AG04450 (cell line): ENCODE measurements at regions not wholly inside any gene's neighbourhood (a gene's known extent, or its start where the extent isn't known, plus 50 kb on each side); places are given as distances from the start of the nearest gene placed in this dataset.

Source experiments
- CTCF ChIA-PET: fragments of 300-600, 350-600 bp; formaldehyde crosslinking; extraction: SDS; loops from one replicate; lab custom pipeline; 2022; ENCODE audit warnings: antibody characterized with exemption, inconsistent platforms; lab: Charles Lee
- POLR2A ChIA-PET: fragments of 350-600 bp; formaldehyde crosslinking; extraction: SDS; loops from one replicate; lab custom pipeline; 2021; ENCODE audit warnings: antibody characterized with exemption, inconsistent platforms; lab: Yijun Ruan, JAX
- DNase-seq: peaks from one replicate; pipeline ENCODE4 v3.0.0-alpha.2; 2011; ENCODE audit warnings: low read depth, low spot score
- H3K27ac ChIP-seq: one replicate; pipeline ENCODE4 v1.5.1; 2012; ENCODE audit warnings: low read depth, low read length, control low read depth
- H3K27me3 ChIP-seq: one replicate; pipeline ENCODE4 v1.6.0; 2012; ENCODE audit warnings: low read length; ENCODE audit not compliant: control insufficient read depth, insufficient read depth
- H3K4me3 ChIP-seq: 2 replicates; pipeline ENCODE4 v1.5.1; 2011; ENCODE audit warnings: mild to moderate bottlenecking, low read depth, low read length, control low read depth
- H3K9me3 ChIP-seq: 2 replicates; pipeline ENCODE4 v1.5.1; 2012; ENCODE audit warnings: low read length; ENCODE audit not compliant: control insufficient read depth, insufficient read depth
- TF ChIP-seq, protein P1 (sequence below): IDR thresholded peaks from 2 replicates; pipeline ENCODE4 v1.5.1; 2011; ENCODE audit warnings: low read depth, low read length, control low read depth, inconsistent platforms

GRCh38 chr14:94989417-94989816 is 167.9 kb downstream of the DICER1 start:
- POLR2A ChIA-PET, result no interaction called here
- TF ChIP-seq, protein P1, sequence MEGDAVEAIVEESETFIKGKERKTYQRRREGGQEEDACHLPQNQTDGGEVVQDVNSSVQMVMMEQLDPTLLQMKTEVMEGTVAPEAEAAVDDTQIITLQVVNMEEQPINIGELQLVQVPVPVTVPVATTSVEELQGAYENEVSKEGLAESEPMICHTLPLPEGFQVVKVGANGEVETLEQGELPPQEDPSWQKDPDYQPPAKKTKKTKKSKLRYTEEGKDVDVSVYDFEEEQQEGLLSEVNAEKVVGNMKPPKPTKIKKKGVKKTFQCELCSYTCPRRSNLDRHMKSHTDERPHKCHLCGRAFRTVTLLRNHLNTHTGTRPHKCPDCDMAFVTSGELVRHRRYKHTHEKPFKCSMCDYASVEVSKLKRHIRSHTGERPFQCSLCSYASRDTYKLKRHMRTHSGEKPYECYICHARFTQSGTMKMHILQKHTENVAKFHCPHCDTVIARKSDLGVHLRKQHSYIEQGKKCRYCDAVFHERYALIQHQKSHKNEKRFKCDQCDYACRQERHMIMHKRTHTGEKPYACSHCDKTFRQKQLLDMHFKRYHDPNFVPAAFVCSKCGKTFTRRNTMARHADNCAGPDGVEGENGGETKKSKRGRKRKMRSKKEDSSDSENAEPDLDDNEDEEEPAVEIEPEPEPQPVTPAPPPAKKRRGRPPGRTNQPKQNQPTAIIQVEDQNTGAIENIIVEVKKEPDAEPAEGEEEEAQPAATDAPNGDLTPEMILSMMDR, result no peak
- no peaks in the 10 kb centered on the region for H3K9me3 ChIP-seq
- DNase-seq, result no peak
- CTCF ChIA-PET, result no interaction called here
- H3K4me3 ChIP-seq, result no peak overlapping the region
- H3K27me3 ChIP-seq, result no peaks in the 10 kb centered on the region
- H3K27ac ChIP-seq, result no peak overlapping the region

- ChIA-PET POLR2A (no interaction called here), CTCF (no interaction called here)
- Histone ChIP-seq H3K27ac (no peak overlapping the region), H3K9me3 (no peaks in the 10 kb centered on the region), H3K27me3 (no peaks in the 10 kb centered on the region), H3K4me3 (no peak overlapping the region)
- TF ChIP-seq, protein P1, result no peak
- no peak for DNase-seq
Observed at GRCh38 chr14:94987409-94987808, 169.9 kb downstream of the DICER1 start.

- POLR2A ChIA-PET, result no interaction called here
- no peaks in the 10 kb centered on the region for H3K9me3 ChIP-seq
- no peak overlapping the region for H3K27ac ChIP-seq
- DNase-seq, result no peak
- H3K4me3 ChIP-seq, result no peak overlapping the region
- CTCF ChIA-PET, result no interaction called here
- TF ChIP-seq, protein P1, result no peak
- H3K27me3 ChIP-seq, result no peaks in the 10 kb centered on the region
Observed at GRCh38 chr14:94979891-94980290, 177.4 kb downstream of the DICER1 start.

- ChIA-PET CTCF (no interaction called here), POLR2A (no interaction called here)
- no peak for DNase-seq
- H3K27ac ChIP-seq, result no peak overlapping the region
- no peak overlapping the region for H3K4me3 ChIP-seq
- H3K9me3 ChIP-seq, result no peaks in the 10 kb centered on the region
- no peaks in the 10 kb centered on the region for H3K27me3 ChIP-seq
- TF ChIP-seq, protein P1, result no peak
Observed at GRCh38 chr14:94977016-94977415, 180.3 kb downstream of the DICER1 start.

DNA sequence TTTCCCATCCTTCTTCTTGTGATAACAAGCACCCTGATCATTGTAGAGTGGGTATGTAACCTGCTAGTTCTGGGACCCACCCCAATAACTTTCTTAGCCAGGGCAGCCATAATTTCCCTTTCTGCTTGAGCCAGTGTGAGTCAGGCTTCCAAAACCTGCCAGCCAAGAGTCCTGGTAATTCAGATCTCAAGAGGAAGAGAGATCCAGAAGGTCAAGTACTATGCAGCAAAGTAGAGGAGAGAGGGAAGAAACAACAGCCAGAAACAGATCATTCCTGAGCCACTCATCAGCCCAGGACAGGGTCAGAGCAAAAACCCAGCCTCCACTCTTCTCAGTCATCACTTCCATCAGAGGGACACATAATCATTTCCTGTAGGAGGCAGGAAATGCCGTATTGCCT is 182.0 kb downstream of the DICER1 start:
- TF ChIP-seq, protein P1, result no peak
- ChIA-PET POLR2A (no interaction called here), CTCF (no interaction called here)
- Histone ChIP-seq H3K27me3 (no peaks in the 10 kb centered on the region), H3K27ac (no peak overlapping the region), H3K4me3 (no peak overlapping the region), H3K9me3 (no peaks in the 10 kb centered on the region)
- DNase-seq, result no peak
